ENCODE measurements at regions not wholly inside any gene's neighbourhood (a gene's known extent, or its start where the extent isn't known, plus 50 kb on each side); places are given as distances from the start of the nearest gene placed in this dataset.

DNA sequence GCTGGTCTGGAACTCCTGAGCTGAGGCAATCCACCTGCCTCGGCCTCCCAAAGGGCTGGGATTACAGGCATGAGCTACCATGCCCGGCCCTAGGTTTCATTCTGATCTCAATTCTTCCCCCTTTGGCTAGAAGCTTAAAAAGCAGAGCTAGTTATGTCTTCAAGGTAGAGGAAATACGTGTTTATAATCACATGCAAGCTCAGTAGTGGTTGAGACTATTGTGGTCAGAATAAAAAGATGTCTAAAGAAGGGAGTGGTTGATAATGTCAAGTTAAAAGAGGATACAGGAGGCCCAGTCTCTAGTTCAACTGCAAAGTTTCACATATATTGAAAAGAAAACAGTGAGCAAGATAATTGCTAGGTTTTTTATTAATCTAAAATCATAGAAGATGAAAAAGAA lies 807.8 kb upstream of the ACVR2A start:
- WGBS, 3 donors: 82 to 86% (median 85%) methylated on average over 3 of the region's 3 CpGs
- no peak for DNase-seq
- Histone ChIP-seq H3K27ac (no peak overlapping the region), H3K4me3 (no peak overlapping the region), H3K36me3 (ENCODE audit: insufficient read depth in 1 of 2, low read depth in 1 of 2) (no peaks in the 10 kb centered on the region), H3K9me3 (no peaks in the 10 kb centered on the region), H3K4me1 (no peaks in the 10 kb centered on the region), H3K27me3 (ENCODE audit: insufficient read depth in 3 of 3, low read length in 2 of 3) (no peaks in the 10 kb centered on the region)
- intact Hi-C loops (cut with DNase I): no loop called here
- ATAC-seq: no peak
- no peak for TF ChIP-seq CTCF (IDR thresholded peaks at IDR 0.05)

DNA sequence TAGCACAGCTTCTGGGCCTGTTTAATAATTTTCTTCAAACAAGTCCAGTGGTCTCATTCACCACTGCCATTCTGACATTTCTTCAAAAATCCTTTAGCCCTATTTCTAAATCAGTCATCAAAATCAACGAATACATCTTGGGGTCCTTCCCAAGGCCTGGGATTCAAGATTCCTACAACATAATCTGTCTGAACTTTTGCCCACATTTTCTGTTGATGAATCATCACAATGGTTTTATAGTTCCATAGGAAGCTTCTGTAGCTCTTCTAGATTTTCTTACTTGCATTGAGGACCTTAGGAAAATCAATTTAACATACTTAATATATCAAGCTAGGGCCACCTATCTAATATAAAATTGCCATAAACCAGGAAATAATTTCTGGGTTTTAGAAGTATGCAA lies 811.8 kb upstream of the ACVR2A start:
- TF ChIP-seq CTCF (IDR thresholded peaks at IDR 0.05): no peak
- ATAC-seq (no peak), DNase-seq (no peak)
- H3K4me3 ChIP-seq: no peak overlapping the region
- no peaks in the 10 kb centered on the region for H3K36me3 ChIP-seq (ENCODE audit: insufficient read depth in 1 of 2, low read depth in 1 of 2)
- no peak overlapping the region for H3K27ac ChIP-seq
- no peaks in the 10 kb centered on the region for H3K9me3 ChIP-seq
- no peaks in the 10 kb centered on the region for H3K27me3 ChIP-seq (ENCODE audit: insufficient read depth in 3 of 3, low read length in 2 of 3)
- no peaks in the 10 kb centered on the region for H3K4me1 ChIP-seq
- 30 to 50% (median 45%) methylated on average over 1 of the region's 1 CpG for WGBS, 3 donors
- intact Hi-C loops (cut with DNase I): no loop called here

- WGBS, 3 donors: 84 to 87% (median 85%) methylated on average over 3 of the region's 3 CpGs
- intact Hi-C loops (cut with DNase I): no loop called here
- no peak overlapping the region for H3K4me3 ChIP-seq
- no peak overlapping the region for H3K27ac ChIP-seq
- TF ChIP-seq CTCF (IDR thresholded peaks at IDR 0.05): no peak
- no peak for ATAC-seq
- H3K9me3 ChIP-seq: no peaks in the 10 kb centered on the region
- no peak for DNase-seq
- H3K36me3 ChIP-seq (ENCODE audit: insufficient read depth in 1 of 2, low read depth in 1 of 2): no peaks in the 10 kb centered on the region
- no peaks in the 10 kb centered on the region for H3K4me1 ChIP-seq
- no peaks in the 10 kb centered on the region for H3K27me3 ChIP-seq (ENCODE audit: insufficient read depth in 3 of 3, low read length in 2 of 3)
Measured at GRCh38 chr2:147031897-147032296, 812.9 kb upstream of the ACVR2A start.

DNA sequence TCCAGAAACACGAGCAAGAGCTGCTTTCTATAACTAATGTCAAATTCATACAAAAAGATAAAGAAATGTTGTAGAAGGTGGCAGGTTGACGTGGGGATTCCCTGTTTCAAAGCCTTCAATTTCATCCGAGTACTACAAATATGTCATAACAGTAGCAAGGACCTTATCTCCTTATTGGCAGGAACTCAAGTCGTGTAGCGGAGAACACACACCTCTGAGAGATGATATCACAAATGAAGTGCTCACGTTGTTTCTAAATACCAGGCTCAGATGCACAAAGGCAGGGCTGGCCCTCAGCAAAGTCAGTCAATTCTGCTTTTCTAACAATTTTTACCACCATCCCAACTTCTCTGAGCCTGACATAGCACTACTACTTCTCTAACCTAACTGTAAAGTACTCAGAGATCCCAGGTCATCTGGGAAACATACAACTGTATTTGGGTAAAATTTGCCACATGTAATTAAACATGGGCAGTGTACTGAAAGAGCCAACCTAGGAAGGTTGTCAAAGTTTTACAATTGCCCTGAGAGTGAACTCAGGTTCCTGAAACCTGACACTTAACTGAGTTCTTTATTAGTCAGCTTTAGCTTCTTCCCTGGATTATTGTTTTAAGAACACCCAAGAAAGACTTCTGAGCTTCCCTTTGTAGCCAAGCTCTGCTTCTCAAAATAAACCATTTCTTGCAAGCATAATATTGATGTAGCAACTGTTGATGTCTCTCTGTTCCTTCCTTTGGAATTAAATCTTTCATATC lies 813.7 kb upstream of the ACVR2A start:
- 79 to 81% (median 80%) methylated on average over 6 of the region's 6 CpGs for WGBS, 3 donors
- intact Hi-C loops (cut with DNase I): no loop called here
- no peak for ATAC-seq

More for the DNA sequence above, 813.7 kb upstream of the ACVR2A start:
- no peak for TF ChIP-seq CTCF (IDR thresholded peaks at IDR 0.05)
- Histone ChIP-seq H3K27ac (no peak overlapping the region), H3K36me3 (ENCODE audit: insufficient read depth in 1 of 2, low read depth in 1 of 2) (no peaks in the 10 kb centered on the region), H3K27me3 (ENCODE audit: insufficient read depth in 3 of 3, low read length in 2 of 3) (no peaks in the 10 kb centered on the region), H3K9me3 (no peaks in the 10 kb centered on the region), H3K4me3 (no peak overlapping the region), H3K4me1 (no peaks in the 10 kb centered on the region)
- no peak for DNase-seq

Measured in psoas muscle (tissue), 7 donors.